HG02840 (cell line): ENCODE measurements at regions not wholly inside any gene's neighbourhood (a gene's known extent, or its start where the extent isn't known, plus 50 kb on each side); places are given as distances from the start of the nearest gene placed in this dataset.
"Not testable (repeated sequence)": the region's sequence is repeated elsewhere in the genome, so short reads cannot be mapped to it uniquely, and the experiment has no call there.

Experiments used
- ATAC-seq: cut with Tn5 transposase; IDR thresholded peaks from one replicate; pipeline ENCODE4 v1.9.1; 2021; ENCODE audit warnings: mild to moderate bottlenecking, moderate library complexity, moderate number of reproducible peaks; ENCODE audit not compliant: unreplicated experiment, low FRiP score

GRCh38 chr6:137968455-137968804, 101.4 kb downstream of the TNFAIP3 start:
- ATAC-seq: no peak

- no peak for ATAC-seq
Observed at GRCh38 chr6:137968901-137969300, 101.8 kb downstream of the TNFAIP3 start.

GRCh38 chr6:137969874-137970273, 102.8 kb downstream of the TNFAIP3 start:
- no peak for ATAC-seq

GRCh38 chr6:137970368-137970767, 103.3 kb downstream of the TNFAIP3 start:
- ATAC-seq: no peak

GRCh38 chr6:137973201-137973600, 106.1 kb downstream of the TNFAIP3 start:
- no peak for ATAC-seq

GRCh38 chr6:137975188-137975940, 108.3 kb downstream of the TNFAIP3 start:
- ATAC-seq: no peak

GRCh38 chr6:137976430-137976829, 109.4 kb downstream of the TNFAIP3 start:
- ATAC-seq: no peak

GRCh38 chr6:137977206-137977605, 110.1 kb downstream of the TNFAIP3 start:
- no peak for ATAC-seq

- no peak for ATAC-seq
Observed at GRCh38 chr6:137977814-137978213, 110.8 kb downstream of the TNFAIP3 start.

GRCh38 chr6:137978252-137978896, 111.3 kb downstream of the TNFAIP3 start:
- ATAC-seq: no peak

- ATAC-seq: not testable (repeated sequence)
Observed at GRCh38 chr6:137979263-137979662, 112.2 kb downstream of the TNFAIP3 start.

GRCh38 chr6:137980777-137981176, 113.7 kb downstream of the TNFAIP3 start:
- no peak for ATAC-seq

- no peak for ATAC-seq
Observed at GRCh38 chr6:137981758-137982157, 114.7 kb downstream of the TNFAIP3 start.

- no peak for ATAC-seq
Observed at GRCh38 chr6:137982418-137983189, 115.5 kb downstream of the TNFAIP3 start.

- ATAC-seq: no peak
Observed at GRCh38 chr6:137983269-137983668, 116.2 kb downstream of the TNFAIP3 start.

- no peak for ATAC-seq
Observed at GRCh38 chr6:137989664-137990063, 117.6 kb downstream of the PERP start.

GRCh38 chr6:137995371-137995770, 111.8 kb downstream of the PERP start:
- ATAC-seq: no peak

- ATAC-seq: no peak
Observed at GRCh38 chr6:137998461-137999019, 108.7 kb downstream of the PERP start.

GRCh38 chr6:137999815-138000214, 107.4 kb downstream of the PERP start:
- ATAC-seq: no peak

- ATAC-seq: no peak
Observed at GRCh38 chr6:138000941-138001340, 106.3 kb downstream of the PERP start.

- no peak for ATAC-seq
Observed at GRCh38 chr6:138001750-138002349, 105.4 kb downstream of the PERP start.
